GM11168 (cell line): ENCODE measurements at regions not wholly inside any gene's neighbourhood (a gene's known extent, or its start where the extent isn't known, plus 50 kb on each side); places are given as distances from the start of the nearest gene placed in this dataset.
"Not testable (repeated sequence)": the region's sequence is repeated elsewhere in the genome, so short reads cannot be mapped to it uniquely, and the experiment has no call there.

Experiments used
- in situ Hi-C: fragments of 300-500 bp; cut with MboI; formaldehyde crosslinking; loops from one replicate; pipeline ENCODE4 v1.12.0; 2022; ENCODE audit warnings: low sequenced_read_pairs; ENCODE audit not compliant: unreplicated experiment

GRCh38 chr5:38151878-38152277, 106.5 kb upstream of the EGFLAM start:
- in situ Hi-C loops, result no loop called here

- in situ Hi-C loops, result no loop called here
Measured at GRCh38 chr5:38149815-38150195, 108.6 kb upstream of the EGFLAM start.

- in situ Hi-C loops, result no loop called here
Measured at GRCh38 chr5:38148021-38148625, 110.2 kb upstream of the EGFLAM start.

GRCh38 chr5:38143384-38143783, 115.0 kb upstream of the EGFLAM start:
- in situ Hi-C loops, result no loop called here

- in situ Hi-C loops, result no loop called here
Measured at GRCh38 chr5:38141665-38142064, 116.7 kb upstream of the EGFLAM start.

- in situ Hi-C loops, result no loop called here
Measured at GRCh38 chr5:38138574-38138973, 119.8 kb upstream of the EGFLAM start.

- in situ Hi-C loops, result no loop called here
Measured at GRCh38 chr5:38135486-38136039, 122.8 kb upstream of the EGFLAM start.

GRCh38 chr5:38134810-38135209, 123.5 kb upstream of the EGFLAM start:
- in situ Hi-C loops, result no loop called here

GRCh38 chr5:38134294-38134693, 124.1 kb upstream of the EGFLAM start:
- in situ Hi-C loops, result not testable (repeated sequence)

- in situ Hi-C loops, result no loop called here
Measured at GRCh38 chr5:38131686-38132085, 126.7 kb upstream of the EGFLAM start.

GRCh38 chr5:38124321-38124720, 134.0 kb upstream of the EGFLAM start:
- in situ Hi-C loops, result no loop called here

- in situ Hi-C loops, result no loop called here
Measured at GRCh38 chr5:38121420-38121819, 136.9 kb upstream of the EGFLAM start.

- in situ Hi-C loops, result no loop called here
Measured at GRCh38 chr5:38119836-38120235, 138.5 kb upstream of the EGFLAM start.

GRCh38 chr5:38117784-38118479, 140.4 kb upstream of the EGFLAM start:
- in situ Hi-C loops, result no loop called here

- in situ Hi-C loops, result no loop called here
Measured at GRCh38 chr5:38115318-38115827, 143.0 kb upstream of the EGFLAM start.

GRCh38 chr5:38113880-38114279, 144.5 kb upstream of the EGFLAM start:
- in situ Hi-C loops, result no loop called here

- in situ Hi-C loops, result no loop called here
Measured at GRCh38 chr5:38113456-38113855, 144.9 kb upstream of the EGFLAM start.

GRCh38 chr5:38112938-38113337, 145.4 kb upstream of the EGFLAM start:
- in situ Hi-C loops, result no loop called here

- in situ Hi-C loops, result no loop called here
Measured at GRCh38 chr5:38110130-38110529, 148.2 kb upstream of the EGFLAM start.

- in situ Hi-C loops, result no loop called here
Measured at GRCh38 chr5:38107096-38107495, 151.3 kb upstream of the EGFLAM start.

GRCh38 chr5:38105801-38106200, 152.6 kb upstream of the EGFLAM start:
- in situ Hi-C loops, result no loop called here

GRCh38 chr5:38105231-38105570, 153.2 kb upstream of the EGFLAM start:
- in situ Hi-C loops, result no loop called here
